RWPE2 (cell line): ENCODE measurements at regions not wholly inside any gene's neighbourhood (a gene's known extent, or its start where the extent isn't known, plus 50 kb on each side); places are given as distances from the start of the nearest gene placed in this dataset.

ENCODE experiments used
- ATAC-seq: fragments of 200-7000 bp; cut with Tn5 transposase; 3 replicates; pipeline ENCODE4 v1.9.1; 2021; ENCODE audit warnings: low read depth
- DNase-seq: peaks from one replicate; pipeline ENCODE4 v3.0.0-alpha.2; 2020; ENCODE audit warnings: low spot score
- H3K27ac ChIP-seq: fragments of 450-650 bp; 2 replicates; pipeline ENCODE4 v1.5.1; 2017; ENCODE audit warnings: mild to moderate bottlenecking; ENCODE audit not compliant: poor library complexity, severe bottlenecking
- H3K27me3 ChIP-seq: fragments of 250-450 bp; sonication (Bioruptor Pico); 2 replicates; pipeline ENCODE4 v1.5.1; 2021; ENCODE audit warnings: mild to moderate bottlenecking, moderate library complexity; ENCODE audit not compliant: insufficient read depth, poor library complexity, severe bottlenecking
- H3K36me3 ChIP-seq: fragments of 250-450 bp; sonication (Bioruptor Pico); 2 replicates; pipeline ENCODE4 v1.5.1; 2020; ENCODE audit warnings: low read depth, mild to moderate bottlenecking, moderate library complexity
- H3K4me1 ChIP-seq: fragments of 250-450 bp; sonication (Bioruptor Pico); 2 replicates; pipeline ENCODE4 v1.5.1; 2021; ENCODE audit warnings: mild to moderate bottlenecking, moderate library complexity; ENCODE audit not compliant: insufficient read depth, poor library complexity, severe bottlenecking
- H3K4me3 ChIP-seq: fragments of 250-450 bp; sonication (Bioruptor Pico); 2 replicates; pipeline ENCODE4 v1.5.1; 2021; ENCODE audit warnings: mild to moderate bottlenecking, moderate library complexity; ENCODE audit not compliant: severe bottlenecking
- H3K9me3 ChIP-seq: fragments of 250-450 bp; sonication (Bioruptor Pico); 2 replicates; pipeline ENCODE4 v1.5.1; 2021; ENCODE audit warnings: mild to moderate bottlenecking, moderate library complexity; ENCODE audit not compliant: severe bottlenecking
- TF ChIP-seq, protein P1 (sequence below): fragments of 450-650 bp; IDR thresholded peaks from one replicate; pipeline ENCODE4 v1.5.1; 2017; ENCODE audit warnings: mild to moderate bottlenecking, moderate library complexity; ENCODE audit not compliant: poor library complexity, severe bottlenecking

GRCh38 chr5:104626122-104626521, 1063.5 kb upstream of the NUDT12 start:
- TF ChIP-seq, protein P1, sequence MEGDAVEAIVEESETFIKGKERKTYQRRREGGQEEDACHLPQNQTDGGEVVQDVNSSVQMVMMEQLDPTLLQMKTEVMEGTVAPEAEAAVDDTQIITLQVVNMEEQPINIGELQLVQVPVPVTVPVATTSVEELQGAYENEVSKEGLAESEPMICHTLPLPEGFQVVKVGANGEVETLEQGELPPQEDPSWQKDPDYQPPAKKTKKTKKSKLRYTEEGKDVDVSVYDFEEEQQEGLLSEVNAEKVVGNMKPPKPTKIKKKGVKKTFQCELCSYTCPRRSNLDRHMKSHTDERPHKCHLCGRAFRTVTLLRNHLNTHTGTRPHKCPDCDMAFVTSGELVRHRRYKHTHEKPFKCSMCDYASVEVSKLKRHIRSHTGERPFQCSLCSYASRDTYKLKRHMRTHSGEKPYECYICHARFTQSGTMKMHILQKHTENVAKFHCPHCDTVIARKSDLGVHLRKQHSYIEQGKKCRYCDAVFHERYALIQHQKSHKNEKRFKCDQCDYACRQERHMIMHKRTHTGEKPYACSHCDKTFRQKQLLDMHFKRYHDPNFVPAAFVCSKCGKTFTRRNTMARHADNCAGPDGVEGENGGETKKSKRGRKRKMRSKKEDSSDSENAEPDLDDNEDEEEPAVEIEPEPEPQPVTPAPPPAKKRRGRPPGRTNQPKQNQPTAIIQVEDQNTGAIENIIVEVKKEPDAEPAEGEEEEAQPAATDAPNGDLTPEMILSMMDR: no peak
- no peak for DNase-seq
- H3K27me3 ChIP-seq: no peaks in the 10 kb centered on the region

DNA sequence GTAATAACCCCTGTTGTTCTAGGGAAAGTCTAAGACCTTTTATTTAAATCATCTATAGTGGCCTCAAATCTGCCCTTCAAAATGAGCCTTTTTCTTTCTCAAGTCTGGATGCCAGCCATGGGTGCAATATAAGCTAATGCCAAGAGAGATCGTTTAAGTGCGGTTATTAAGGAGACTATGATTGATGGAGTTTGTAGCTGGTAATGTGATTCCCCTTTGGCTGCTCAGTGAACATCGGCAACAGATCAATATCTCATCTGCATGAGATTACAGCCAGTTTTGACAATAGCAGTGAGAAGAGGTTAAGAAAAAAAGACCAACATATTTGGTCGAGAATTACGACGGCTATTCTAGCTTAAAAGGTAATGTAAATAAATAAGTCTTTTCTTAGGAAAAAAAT, 1049.4 kb upstream of the NUDT12 start:
- DNase-seq: no peak
- no peaks in the 10 kb centered on the region for H3K4me1 ChIP-seq
- H3K27me3 ChIP-seq: peaks cover 9% of the 10 kb centered on the region
- no peaks in the 10 kb centered on the region for H3K9me3 ChIP-seq
- no peak for ATAC-seq
- no peaks in the 10 kb centered on the region for H3K36me3 ChIP-seq
- no peak overlapping the region for H3K4me3 ChIP-seq
- TF ChIP-seq, protein P1: no peak
- no peak overlapping the region for H3K27ac ChIP-seq

More at GRCh38 chr5:104626122-104626521, 1063.5 kb upstream of the NUDT12 start:
- no peaks in the 10 kb centered on the region for H3K9me3 ChIP-seq
- ATAC-seq: no peak
- no peak overlapping the region for H3K27ac ChIP-seq
- H3K4me1 ChIP-seq: no peaks in the 10 kb centered on the region
- H3K36me3 ChIP-seq: no peaks in the 10 kb centered on the region
- no peak overlapping the region for H3K4me3 ChIP-seq

GRCh38 chr5:104611135-104611767, 1048.7 kb upstream of the NUDT12 start:
- H3K36me3 ChIP-seq: no peaks in the 10 kb centered on the region
- DNase-seq: no peak
- TF ChIP-seq, protein P1: no peak
- peaks cover 9% of the 10 kb centered on the region for H3K27me3 ChIP-seq
- H3K4me3 ChIP-seq: no peak overlapping the region
- ATAC-seq: no peak
- no peaks in the 10 kb centered on the region for H3K9me3 ChIP-seq
- no peak overlapping the region for H3K27ac ChIP-seq
- no peaks in the 10 kb centered on the region for H3K4me1 ChIP-seq

GRCh38 chr5:104606258-104606829, 1043.8 kb upstream of the NUDT12 start:
- TF ChIP-seq, protein P1: no peak
- Histone ChIP-seq H3K9me3 (no peaks in the 10 kb centered on the region), H3K4me1 (no peaks in the 10 kb centered on the region), H3K27me3 (no peaks in the 10 kb centered on the region), H3K4me3 (no peak overlapping the region), H3K36me3 (no peaks in the 10 kb centered on the region), H3K27ac (no peak overlapping the region)
- no peak for ATAC-seq
- no peak for DNase-seq

DNA sequence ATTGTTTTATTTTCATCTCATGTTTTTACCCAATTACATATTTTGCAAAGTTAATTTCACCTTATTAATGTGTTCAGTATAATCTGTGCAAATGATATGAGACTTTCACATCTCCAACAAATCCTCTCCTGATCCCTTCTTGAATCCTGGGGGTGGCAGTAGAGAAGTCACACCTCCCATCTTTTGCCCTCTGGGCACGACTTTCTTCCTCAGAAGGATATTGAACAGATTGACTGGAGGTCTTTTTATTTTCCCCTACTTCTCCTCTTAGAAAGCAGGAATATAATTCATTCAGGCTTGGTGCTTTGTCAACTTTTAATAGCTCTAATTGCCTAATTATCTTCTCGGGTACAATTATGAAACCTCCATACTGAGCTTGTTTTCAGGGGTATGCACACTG, 1037.1 kb upstream of the NUDT12 start:
- TF ChIP-seq, protein P1: no peak
- no peaks in the 10 kb centered on the region for H3K27me3 ChIP-seq
- ATAC-seq (no peak), DNase-seq (no peak)
- H3K4me3 ChIP-seq: no peak overlapping the region
- H3K9me3 ChIP-seq: no peaks in the 10 kb centered on the region
- H3K36me3 ChIP-seq: no peaks in the 10 kb centered on the region
- no peaks in the 10 kb centered on the region for H3K4me1 ChIP-seq
- H3K27ac ChIP-seq: no peak overlapping the region
